Hepatocyte (in vitro differentiated cells): ENCODE measurements at regions not wholly inside any gene's neighbourhood (a gene's known extent, or its start where the extent isn't known, plus 50 kb on each side); places are given as distances from the start of the nearest gene placed in this dataset.

ENCODE experiments used
- DNase-seq: peaks from one replicate; pipeline ENCODE4 v3.0.0-alpha.2; 2016; ENCODE audit warnings: low spot score
- H2AFZ ChIP-seq: fragments of 200-600 bp; sonication (generic); 2 replicates; pipeline ENCODE4 v1.6.0; 2016; ENCODE audit warnings: antibody characterized with exemption, mild to moderate bottlenecking
- H3K27ac ChIP-seq: fragments of 200-600 bp; sonication (generic); 2 replicates; pipeline ENCODE4 v1.5.1; 2016; ENCODE audit warnings: mild to moderate bottlenecking
- H3K27me3 ChIP-seq: fragments of 200-600 bp; sonication (generic); 2 replicates; pipeline ENCODE4 v1.6.1; 2016
- H3K36me3 ChIP-seq: fragments of 200-600 bp; sonication (generic); replicated peaks from 2 replicates; pipeline ENCODE4 v1.5.1; 2016; ENCODE audit warnings: low read depth; ENCODE audit not compliant: insufficient read depth
- H3K4me1 ChIP-seq: fragments of 200-600 bp; sonication (generic); 2 replicates; pipeline ENCODE4 v1.5.1; 2016; ENCODE audit warnings: mild to moderate bottlenecking, moderate library complexity; ENCODE audit not compliant: insufficient read depth
- H3K4me2 ChIP-seq: fragments of 200-600 bp; sonication (generic); 2 replicates; pipeline ENCODE4 v1.6.0; 2016
- H3K4me3 ChIP-seq: fragments of 200-600 bp; sonication (generic); 2 replicates; pipeline ENCODE4 v1.5.1; 2016; ENCODE audit warnings: mild to moderate bottlenecking
- H3K79me2 ChIP-seq: fragments of 200-600 bp; sonication (generic); 2 replicates; pipeline ENCODE4 v1.6.0; 2017; ENCODE audit warnings: mild to moderate bottlenecking
- H3K9me2 ChIP-seq: fragments of 200-600 bp; sonication (generic); replicated peaks from 2 replicates; pipeline ENCODE4 v1.6.0; 2017; ENCODE audit warnings: mild to moderate bottlenecking; ENCODE audit not compliant: insufficient read depth
- H3K9me3 ChIP-seq: fragments of 200-600 bp; sonication (generic); 2 replicates; pipeline ENCODE4 v1.5.1; 2016; ENCODE audit warnings: low read depth, mild to moderate bottlenecking
- H4K20me1 ChIP-seq: fragments of 200-600 bp; sonication (generic); 2 replicates; pipeline ENCODE4 v1.6.0; 2016; ENCODE audit warnings: mild to moderate bottlenecking; ENCODE audit not compliant: insufficient read depth, poor library complexity, severe bottlenecking
- CTCF ChIP-seq: fragments of 200-600 bp; sonication (generic); IDR thresholded peaks from 2 replicates; pipeline ENCODE4 v1.5.1; 2016; ENCODE audit warnings: antibody characterized with exemption, mild to moderate bottlenecking; ENCODE audit not compliant: poor library complexity
- EZH2 ChIP-seq: fragments of 200-600 bp; sonication (generic); IDR thresholded peaks from 2 replicates; pipeline ENCODE4 v1.6.1; 2016; ENCODE audit warnings: antibody characterized with exemption, mild to moderate bottlenecking, borderline replicate concordance
- EZH2phosphoT487 ChIP-seq: fragments of 200-600 bp; sonication (generic); IDR thresholded peaks from one replicate; pipeline ENCODE4 v1.6.1; 2018; ENCODE audit warnings: antibody characterized with exemption, mild to moderate bottlenecking, low read depth, moderate library complexity; ENCODE audit not compliant: unreplicated experiment, severe bottlenecking
- WGBS: methylation state at CpG from one replicate; pipeline ENCODE4 v1.1.6; 2016; ENCODE audit warnings: low lambda C conversion rate; ENCODE audit errors: missing lambda C conversion rate; 5-methylcytosine and 5-hydroxymethylcytosine counted together

- no peaks in the 10 kb centered on the region for H3K4me1 ChIP-seq
- 63% methylated on average over 1 of the region's 1 CpG for WGBS
- no peaks in the 10 kb centered on the region for H4K20me1 ChIP-seq
- H3K27ac ChIP-seq, result no peak overlapping the region
- H3K4me3 ChIP-seq, result no peak overlapping the region
- no peaks in the 10 kb centered on the region for H3K79me2 ChIP-seq
- no peak overlapping the region for H2AFZ ChIP-seq
- TF ChIP-seq EZH2phosphoT487, result no peak
- no peak for TF ChIP-seq CTCF
- no peak for TF ChIP-seq EZH2
- H3K27me3 ChIP-seq, result no peaks in the 10 kb centered on the region
- H3K4me2 ChIP-seq, result no peak overlapping the region
- H3K9me3 ChIP-seq, result no peaks in the 10 kb centered on the region
- no peaks in the 10 kb centered on the region for H3K36me3 ChIP-seq
- H3K9me2 ChIP-seq, result no peaks in the 10 kb centered on the region
- no peak for DNase-seq
Measured at GRCh38 chr1:82555501-82555900, 754.8 kb downstream of the ADGRL2 start.

GRCh38 chr1:82549841-82550240 lies 749.1 kb downstream of the ADGRL2 start:
- no peak for TF ChIP-seq EZH2phosphoT487
- no peak for TF ChIP-seq EZH2
- TF ChIP-seq CTCF, result no peak
- WGBS, result 36% methylated on average over 4 of the region's 4 CpGs
- H3K4me1 ChIP-seq, result no peaks in the 10 kb centered on the region
- no peaks in the 10 kb centered on the region for H3K27me3 ChIP-seq
- H3K4me2 ChIP-seq, result no peak overlapping the region
- H3K79me2 ChIP-seq, result no peaks in the 10 kb centered on the region
- H3K36me3 ChIP-seq, result no peaks in the 10 kb centered on the region
- DNase-seq, result no peak
- no peak overlapping the region for H2AFZ ChIP-seq
- no peak overlapping the region for H3K27ac ChIP-seq
- no peak overlapping the region for H3K4me3 ChIP-seq
- H3K9me3 ChIP-seq, result no peaks in the 10 kb centered on the region
- H4K20me1 ChIP-seq, result no peaks in the 10 kb centered on the region
- H3K9me2 ChIP-seq, result no peaks in the 10 kb centered on the region

- Histone ChIP-seq H2AFZ (no peak overlapping the region), H3K36me3 (no peaks in the 10 kb centered on the region), H3K4me1 (no peaks in the 10 kb centered on the region), H3K4me2 (no peak overlapping the region), H3K9me2 (no peaks in the 10 kb centered on the region), H4K20me1 (no peaks in the 10 kb centered on the region), H3K79me2 (no peaks in the 10 kb centered on the region), H3K4me3 (no peak overlapping the region), H3K27me3 (no peaks in the 10 kb centered on the region), H3K27ac (no peak overlapping the region), H3K9me3 (no peaks in the 10 kb centered on the region)
- no peak for TF ChIP-seq EZH2
- no peak for TF ChIP-seq CTCF
- TF ChIP-seq EZH2phosphoT487, result no peak
- no peak for DNase-seq
Measured at GRCh38 chr1:82542766-82543165, 742.0 kb downstream of the ADGRL2 start.

- TF ChIP-seq EZH2, result no peak
- TF ChIP-seq CTCF, result no peak
- TF ChIP-seq EZH2phosphoT487, result no peak
- H3K36me3 ChIP-seq, result no peaks in the 10 kb centered on the region
- H2AFZ ChIP-seq, result no peak overlapping the region
- no peaks in the 10 kb centered on the region for H4K20me1 ChIP-seq
- no peaks in the 10 kb centered on the region for H3K27me3 ChIP-seq
- no peak for DNase-seq
- no peak overlapping the region for H3K4me2 ChIP-seq
- WGBS, result 92% methylated on average over 4 of the region's 4 CpGs
- H3K9me3 ChIP-seq, result no peaks in the 10 kb centered on the region
- H3K4me3 ChIP-seq, result no peak overlapping the region
- H3K79me2 ChIP-seq, result no peaks in the 10 kb centered on the region
- no peaks in the 10 kb centered on the region for H3K9me2 ChIP-seq
- H3K27ac ChIP-seq, result no peak overlapping the region
- no peaks in the 10 kb centered on the region for H3K4me1 ChIP-seq
Measured at GRCh38 chr1:82542141-82542540, 741.4 kb downstream of the ADGRL2 start.
